ENCODE measurements at regions not wholly inside any gene's neighbourhood (a gene's known extent, or its start where the extent isn't known, plus 50 kb on each side); places are given as distances from the start of the nearest gene placed in this dataset.
"Not testable (repeated sequence)": the region's sequence is repeated elsewhere in the genome, so short reads cannot be mapped to it uniquely, and the experiment has no call there.

- DNase-seq, result no peak
These were observed 160.0 kb upstream of the PRICKLE2 start for GRCh38 chr3:64385277-64385676.

- no peak for DNase-seq
These were observed 159.3 kb upstream of the PRICKLE2 start for GRCh38 chr3:64384561-64384960.

- no peak for DNase-seq
These were observed 156.9 kb upstream of the PRICKLE2 start for GRCh38 chr3:64382153-64382552.

DNA sequence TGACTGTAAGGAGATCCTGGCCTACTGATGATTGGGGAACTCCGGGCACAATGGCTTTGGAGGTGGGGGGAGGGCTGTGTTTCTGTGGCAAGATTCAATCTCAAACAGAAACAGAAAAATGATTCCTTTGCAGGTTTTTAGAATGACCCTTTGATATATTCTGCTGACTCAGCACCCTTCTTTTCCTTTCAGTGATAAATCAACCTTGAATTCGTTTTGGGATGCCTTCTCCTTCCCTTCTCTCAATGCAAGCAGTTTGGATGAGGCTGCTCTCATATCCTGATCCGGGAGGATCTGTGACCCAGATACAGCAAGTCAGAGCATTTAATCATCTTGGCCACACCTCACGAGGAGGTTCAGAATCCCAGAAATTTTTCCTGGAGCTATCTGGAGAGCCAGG, 156.1 kb upstream of the PRICKLE2 start:
- DNase-seq, result no peak

DNA sequence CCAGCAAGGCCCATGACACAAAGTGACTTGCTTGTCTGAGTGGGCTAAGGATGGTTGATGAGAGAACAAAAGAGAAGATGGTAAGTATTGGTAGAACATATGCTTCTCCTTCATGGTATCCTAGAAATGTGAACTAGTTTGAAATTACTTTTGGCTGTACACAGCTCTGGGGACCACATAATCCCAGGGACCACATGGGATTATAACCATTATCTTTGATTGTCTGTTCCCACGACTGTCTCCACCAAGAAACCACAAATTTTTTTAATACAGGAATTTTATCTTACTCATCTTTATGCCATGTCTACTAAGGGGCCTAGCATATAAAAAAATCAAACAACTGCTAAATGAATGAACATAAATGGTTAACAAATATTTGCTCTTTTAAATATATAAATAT, 155.3 kb upstream of the PRICKLE2 start:
- no peak for DNase-seq

DNA sequence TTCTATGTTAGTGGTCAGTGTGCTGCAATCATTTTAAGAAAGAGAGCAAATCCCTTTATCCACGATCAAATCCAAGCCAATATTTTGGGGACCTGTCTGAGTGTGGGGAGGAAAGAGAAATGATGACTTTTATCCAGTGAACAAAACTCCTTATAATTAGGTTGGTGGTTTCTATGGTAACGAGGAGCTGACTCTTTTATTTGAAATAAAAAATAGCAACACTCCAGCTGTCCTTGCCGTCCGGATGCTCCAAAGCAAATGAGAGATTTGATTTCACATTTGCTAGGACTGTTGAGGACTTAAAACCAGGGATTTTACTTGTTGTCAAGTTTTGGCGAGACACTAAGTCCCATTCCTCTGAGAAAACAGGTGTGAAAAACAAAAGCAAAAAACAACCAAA, 154.0 kb upstream of the PRICKLE2 start:
- DNase-seq, result no peak

GRCh38 chr3:64377942-64378341, 152.7 kb upstream of the PRICKLE2 start:
- no peak for DNase-seq

DNA sequence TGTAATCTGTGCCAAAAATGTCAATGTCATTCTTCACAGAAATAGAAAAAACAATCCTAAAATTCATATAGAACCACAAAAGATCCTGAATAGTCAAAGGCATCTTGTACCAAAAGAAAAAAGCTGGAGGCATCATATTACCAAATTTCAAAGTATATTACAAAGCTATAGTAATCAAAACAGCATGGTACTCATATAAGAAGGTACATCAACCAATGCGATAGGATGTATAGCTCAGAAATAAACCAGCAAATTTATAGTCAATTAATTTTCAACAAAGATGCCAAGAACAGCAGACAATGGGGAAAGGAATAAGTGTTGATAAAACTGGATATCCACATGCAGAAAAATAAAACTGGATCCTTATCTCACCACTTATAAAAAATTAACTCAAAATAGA, 150.5 kb upstream of the PRICKLE2 start:
- no peak for DNase-seq

GRCh38 chr3:64369390-64369789, 144.1 kb upstream of the PRICKLE2 start:
- DNase-seq, result no peak

- DNase-seq, result no peak
These were observed 143.2 kb upstream of the PRICKLE2 start for GRCh38 chr3:64368257-64369020.

- no peak for DNase-seq
These were observed 140.6 kb upstream of the PRICKLE2 start for GRCh38 chr3:64365877-64366276.

DNA sequence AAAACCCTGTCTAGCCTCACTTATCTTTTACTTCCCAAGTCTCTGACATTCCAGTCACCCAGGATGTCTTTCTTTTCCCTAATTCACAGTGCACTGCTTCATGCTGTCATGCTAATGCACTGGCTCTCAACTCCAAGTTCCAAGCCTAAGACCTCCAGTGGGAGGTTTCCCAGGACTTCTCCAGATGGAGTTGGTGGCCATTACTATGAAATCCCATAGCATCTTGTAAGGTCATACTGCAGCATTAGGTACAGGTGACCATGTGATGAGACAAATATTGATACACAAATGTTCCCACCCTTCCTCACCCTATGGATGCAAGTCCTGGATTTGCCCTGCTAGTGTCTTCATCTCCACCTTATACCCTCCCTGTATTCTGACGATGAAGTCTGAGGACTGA, 138.6 kb upstream of the PRICKLE2 start:
- DNase-seq, result no peak

- DNase-seq, result no peak
These were observed 136.9 kb upstream of the PRICKLE2 start for GRCh38 chr3:64361962-64362735.

- not testable (repeated sequence) for DNase-seq
These were observed 135.8 kb upstream of the PRICKLE2 start for GRCh38 chr3:64361036-64361435.

DNA sequence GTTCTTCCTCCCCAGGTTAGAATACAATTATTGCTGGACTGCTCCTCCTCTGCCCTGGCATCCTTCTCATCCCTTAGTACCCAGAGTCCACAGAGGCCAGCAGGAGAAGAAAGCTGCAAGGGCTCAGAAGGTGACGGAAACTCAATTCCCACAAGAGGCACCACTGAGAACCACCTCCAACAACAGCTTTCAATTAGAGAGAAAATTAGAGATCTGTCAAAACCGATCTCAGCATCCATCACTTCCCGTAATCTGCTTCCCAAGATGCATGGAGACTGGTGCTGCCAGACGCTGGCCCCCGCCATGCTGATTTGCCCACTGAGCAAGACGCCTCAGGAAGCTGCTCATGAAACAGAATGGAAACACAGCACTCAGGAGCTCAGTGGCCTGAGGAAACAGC, 135.0 kb upstream of the PRICKLE2 start:
- DNase-seq, result no peak

DNA sequence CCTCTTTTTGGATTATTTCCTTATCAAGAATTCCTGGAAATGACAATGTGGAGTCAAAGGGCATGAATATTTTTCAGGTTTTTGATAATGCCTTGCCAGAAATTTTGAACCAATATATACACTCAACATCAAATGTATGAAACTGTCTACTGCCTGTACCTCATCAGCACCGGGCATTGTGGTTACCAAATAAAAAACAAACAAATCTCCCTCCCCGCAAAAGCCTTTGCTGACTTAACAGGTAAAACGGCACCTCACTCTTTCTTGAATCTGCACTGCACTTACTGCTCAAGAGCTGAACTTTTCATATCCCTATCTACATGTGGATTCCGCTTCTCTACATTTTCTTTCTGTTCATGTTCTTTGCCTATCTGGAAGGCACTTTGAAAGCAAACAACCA, 134.5 kb upstream of the PRICKLE2 start:
- no peak for DNase-seq

GRCh38 chr3:64358853-64359252, 133.6 kb upstream of the PRICKLE2 start:
- DNase-seq, result no peak

DNA sequence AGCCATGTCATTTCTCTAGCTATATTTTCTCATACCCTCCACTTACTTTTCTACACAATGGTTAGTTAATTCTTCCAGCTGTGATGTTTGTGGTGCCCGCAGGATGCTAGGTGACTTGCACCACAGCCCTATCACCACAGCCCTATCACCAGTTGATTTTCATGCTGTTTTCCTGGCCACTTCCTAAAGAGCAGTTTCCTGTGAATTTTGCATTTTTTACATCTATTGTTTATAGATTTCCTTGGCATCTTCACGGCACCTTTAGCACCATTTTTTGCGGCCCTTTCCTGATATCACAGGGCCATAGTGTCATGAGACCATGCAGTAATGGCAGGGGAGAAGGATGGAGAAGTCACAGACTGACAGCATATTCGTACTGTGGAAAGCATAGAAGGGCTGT, 132.9 kb upstream of the PRICKLE2 start:
- DNase-seq, result no peak

GRCh38 chr3:64357481-64357880, 132.2 kb upstream of the PRICKLE2 start:
- DNase-seq, result no peak

GRCh38 chr3:64355401-64355807, 130.1 kb upstream of the PRICKLE2 start:
- DNase-seq, result no peak

DNA sequence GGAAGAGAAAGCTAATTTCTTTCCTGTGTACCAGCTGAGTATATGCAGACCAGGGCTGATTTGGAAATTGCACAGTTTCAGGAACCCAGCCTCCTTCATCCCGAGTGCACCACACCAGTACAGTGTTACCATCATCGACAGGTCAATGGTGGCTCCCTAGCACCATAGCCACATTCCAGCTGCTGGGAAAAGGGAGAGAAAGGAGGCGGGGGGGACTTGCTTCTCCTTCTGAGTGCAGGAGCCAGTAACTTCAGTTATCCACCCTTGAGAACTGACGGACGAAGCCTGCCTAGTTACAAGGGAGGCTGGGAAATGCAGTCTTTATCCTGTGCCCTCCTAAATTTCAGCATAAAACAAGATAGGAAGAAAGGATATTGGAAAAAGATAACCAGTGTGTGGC, 129.7 kb upstream of the PRICKLE2 start:
- no peak for DNase-seq

GRCh38 chr3:64354221-64354620, 129.0 kb upstream of the PRICKLE2 start:
- no peak for DNase-seq

DNA sequence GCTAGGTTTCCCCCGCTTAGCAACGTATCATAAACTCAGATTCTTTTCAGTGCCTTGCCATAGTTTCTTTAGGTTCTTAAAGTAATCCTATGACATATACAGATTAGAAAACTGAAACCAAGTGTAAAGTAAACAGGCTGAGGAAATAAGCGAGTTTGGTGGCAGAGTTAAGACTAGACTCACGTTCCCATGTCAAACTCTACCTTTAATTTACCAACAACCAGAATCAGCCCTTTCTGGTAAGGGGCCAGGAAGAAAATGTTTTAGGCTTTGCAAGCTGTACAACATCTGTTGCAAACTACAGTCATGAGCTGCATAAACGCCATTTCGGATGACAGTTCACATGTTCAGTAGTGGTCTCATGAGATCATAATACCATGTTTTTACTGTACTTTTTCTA, 128.0 kb upstream of the PRICKLE2 start:
- no peak for DNase-seq

DNA sequence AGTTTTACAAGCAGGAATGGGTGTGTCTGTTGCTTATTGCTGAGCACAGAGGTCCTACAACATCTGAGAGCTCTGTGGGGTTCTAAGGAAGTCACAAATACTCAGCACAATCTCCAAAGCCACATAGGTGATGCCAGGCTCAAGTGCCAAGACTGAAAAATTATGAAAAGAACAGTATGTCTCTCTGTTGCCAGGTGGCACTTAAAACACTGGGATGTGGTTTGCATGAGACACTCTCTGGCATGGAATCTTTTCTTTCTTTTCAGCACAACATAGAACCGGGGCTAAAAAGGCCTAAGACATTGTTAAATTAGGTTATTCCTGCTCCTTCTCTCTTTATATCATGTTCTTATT, 127.3 kb upstream of the PRICKLE2 start:
- DNase-seq, result no peak

Data from NCI-H526 treated with DMSO at 0.1 percent for 48 hours (cell line).